Cardiac fibroblast (primary cell): ENCODE measurements at regions not wholly inside any gene's neighbourhood (a gene's known extent, or its start where the extent isn't known, plus 50 kb on each side); places are given as distances from the start of the nearest gene placed in this dataset.

ENCODE experiments used
- DNase-seq, 2 donors: peaks; one replicate each; pipeline versions ENCODE4 v3.0.0 to v3.0.0-alpha.2; 2010; ENCODE audit warnings: low read depth in 2 of 2
- H3K4me3 ChIP-seq, 2 donors: replicated peaks in 1 of 2; 1 replicate in 1 of 2; 2 replicates in 1 of 2; pipeline ENCODE4 v1.5.1; 2011; ENCODE audit warnings: low read depth in 2 of 2, low read length in 2 of 2, mild to moderate bottlenecking in 2 of 2, moderate library complexity in 1 of 2
- TF ChIP-seq, protein P1 (sequence below): IDR thresholded peaks from one replicate; pipeline ENCODE4 v1.5.1; 2011; ENCODE audit warnings: low read depth, mild to moderate bottlenecking, low read length, inconsistent platforms

DNA sequence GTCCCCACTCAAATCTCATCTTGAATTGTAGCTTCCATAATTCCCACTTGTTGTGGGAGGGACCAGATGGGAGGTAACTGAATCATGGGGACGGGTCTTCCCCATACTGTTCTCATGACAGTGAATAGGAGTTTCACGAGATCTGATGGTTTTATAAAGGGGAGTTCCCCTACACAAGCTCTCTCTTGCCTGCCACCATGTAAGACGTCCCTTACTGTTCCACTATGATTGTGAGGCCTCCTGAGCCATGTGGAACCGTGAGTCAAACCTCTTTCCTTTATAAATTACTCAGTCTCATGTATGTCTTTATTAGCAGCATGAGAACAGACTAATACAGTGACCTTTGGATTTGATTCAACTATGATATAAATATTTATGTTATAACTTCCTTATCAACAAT lies 78.0 kb downstream of the CYRIA start:
- no peak for DNase-seq
- no peak overlapping the region for H3K4me3 ChIP-seq
- TF ChIP-seq, protein P1, sequence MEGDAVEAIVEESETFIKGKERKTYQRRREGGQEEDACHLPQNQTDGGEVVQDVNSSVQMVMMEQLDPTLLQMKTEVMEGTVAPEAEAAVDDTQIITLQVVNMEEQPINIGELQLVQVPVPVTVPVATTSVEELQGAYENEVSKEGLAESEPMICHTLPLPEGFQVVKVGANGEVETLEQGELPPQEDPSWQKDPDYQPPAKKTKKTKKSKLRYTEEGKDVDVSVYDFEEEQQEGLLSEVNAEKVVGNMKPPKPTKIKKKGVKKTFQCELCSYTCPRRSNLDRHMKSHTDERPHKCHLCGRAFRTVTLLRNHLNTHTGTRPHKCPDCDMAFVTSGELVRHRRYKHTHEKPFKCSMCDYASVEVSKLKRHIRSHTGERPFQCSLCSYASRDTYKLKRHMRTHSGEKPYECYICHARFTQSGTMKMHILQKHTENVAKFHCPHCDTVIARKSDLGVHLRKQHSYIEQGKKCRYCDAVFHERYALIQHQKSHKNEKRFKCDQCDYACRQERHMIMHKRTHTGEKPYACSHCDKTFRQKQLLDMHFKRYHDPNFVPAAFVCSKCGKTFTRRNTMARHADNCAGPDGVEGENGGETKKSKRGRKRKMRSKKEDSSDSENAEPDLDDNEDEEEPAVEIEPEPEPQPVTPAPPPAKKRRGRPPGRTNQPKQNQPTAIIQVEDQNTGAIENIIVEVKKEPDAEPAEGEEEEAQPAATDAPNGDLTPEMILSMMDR = no peak

GRCh38 chr2:16584824-16585540 lies 80.7 kb downstream of the CYRIA start:
- peak in 1 of 2 donors; percentile 9 for DNase-seq
- TF ChIP-seq, protein P1 = no peak
- H3K4me3 ChIP-seq = no peak overlapping the region

DNA sequence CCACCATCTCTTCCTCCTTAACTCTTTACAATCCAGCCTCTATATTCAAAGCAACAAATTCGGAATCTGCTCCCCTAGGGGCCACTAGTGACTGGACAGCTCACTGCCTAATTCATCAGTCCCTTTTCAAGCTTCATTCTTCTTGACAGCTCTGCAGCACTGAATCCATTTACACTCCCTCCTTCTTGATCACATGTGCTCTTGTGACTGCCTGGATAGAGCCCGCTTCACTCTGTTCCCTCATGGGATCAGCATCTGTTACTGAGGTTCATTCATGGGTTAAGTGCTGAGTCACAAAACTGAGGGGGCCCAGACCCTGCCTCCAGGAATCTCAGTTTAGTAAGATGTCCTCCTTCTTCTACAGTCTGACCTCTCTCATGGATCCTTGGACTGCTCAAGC lies 81.5 kb downstream of the CYRIA start:
- DNase-seq = no peak
- TF ChIP-seq, protein P1 = no peak
- H3K4me3 ChIP-seq = no peak overlapping the region

GRCh38 chr2:16581241-16581640 lies 84.4 kb downstream of the CYRIA start:
- DNase-seq = no peak
- H3K4me3 ChIP-seq = no peak overlapping the region
- TF ChIP-seq, protein P1 = no peak

DNA sequence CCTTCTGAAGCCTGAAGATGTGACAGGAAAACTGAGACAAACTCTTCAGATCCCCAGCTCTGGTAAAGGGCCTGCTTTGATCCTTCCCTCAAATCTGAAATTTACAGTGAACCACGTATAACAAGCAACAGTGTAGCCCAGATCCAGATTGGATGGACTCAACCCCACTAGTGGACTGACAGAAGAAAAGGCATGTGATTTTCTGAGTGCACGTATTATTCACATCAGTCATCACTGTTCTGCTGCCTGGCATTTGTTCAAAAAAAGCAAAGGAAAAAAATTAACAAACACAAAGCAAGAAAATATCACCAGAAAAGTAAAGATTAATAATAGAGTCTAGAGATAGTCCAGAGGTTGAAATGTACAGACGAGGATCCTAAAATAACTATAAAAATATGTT lies 87.6 kb downstream of the CYRIA start:
- TF ChIP-seq, protein P1 = no peak
- DNase-seq = peak in 1 of 2 donors; percentile 55
- H3K4me3 ChIP-seq = no peak overlapping the region

DNA sequence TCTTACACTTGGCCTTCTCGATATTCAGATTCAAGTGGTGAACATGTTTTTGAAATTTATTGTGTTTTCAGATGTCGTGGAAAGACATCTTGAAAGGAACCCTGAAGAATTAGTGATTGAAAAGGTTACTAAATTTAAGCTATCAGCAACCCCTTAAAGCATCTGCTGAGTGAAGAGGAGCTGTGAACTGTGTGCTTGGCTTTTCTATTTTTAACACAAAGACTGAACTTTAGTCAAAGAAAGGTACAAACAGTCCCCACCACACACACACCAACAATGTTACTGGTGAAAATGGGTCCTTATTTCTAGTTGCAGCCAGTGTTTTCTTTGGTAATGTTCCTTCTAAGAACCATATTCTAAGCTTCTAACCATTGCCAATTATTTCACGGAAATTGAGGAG lies 95.1 kb downstream of the CYRIA start:
- TF ChIP-seq, protein P1 = no peak
- no peak for DNase-seq
- no peak overlapping the region for H3K4me3 ChIP-seq
